D721Med (cell line): ENCODE measurements at regions not wholly inside any gene's neighbourhood (a gene's known extent, or its start where the extent isn't known, plus 50 kb on each side); places are given as distances from the start of the nearest gene placed in this dataset.

Experiments used
- DNase-seq: peaks from one replicate; pipeline ENCODE4 v3.0.0; 2011; ENCODE audit warnings: low spot score; ENCODE audit not compliant: insufficient read length
- FAIRE-seq: peaks from 2 replicates; lab custom pipeline; 2011; peaks lifted over from hg19 to GRCh38; lab: Jason Lieb, UNC
- CTCF ChIP-seq: IDR thresholded peaks from 2 replicates; pipeline ENCODE4 v1.5.1; 2012; ENCODE audit warnings: mild to moderate bottlenecking, control low read depth; ENCODE audit not compliant: insufficient read depth; ENCODE audit errors: missing control alignments

- no peak for DNase-seq
- no peak for TF ChIP-seq CTCF
- no peak for FAIRE-seq
Measured at GRCh38 chr3:180808823-180809575, 103.5 kb upstream of the FXR1 start.

GRCh38 chr3:180820400-180820799 lies 92.1 kb upstream of the FXR1 start:
- TF ChIP-seq CTCF: no peak
- DNase-seq: no peak
- no peak for FAIRE-seq

GRCh38 chr3:180825964-180826363 lies 86.5 kb upstream of the FXR1 start:
- FAIRE-seq (no peak), DNase-seq (no peak)
- TF ChIP-seq CTCF: no peak

- no peak for DNase-seq
- TF ChIP-seq CTCF: no peak
- FAIRE-seq: no peak
Measured at GRCh38 chr3:180827171-180827570, 85.3 kb upstream of the FXR1 start.

- DNase-seq: no peak
- no peak for FAIRE-seq
- TF ChIP-seq CTCF: no peak
Measured at GRCh38 chr3:180828001-180828720, 84.3 kb upstream of the FXR1 start.

- no peak for DNase-seq
- FAIRE-seq: no peak
- TF ChIP-seq CTCF: no peak
Measured at GRCh38 chr3:180828723-180829408, 83.6 kb upstream of the FXR1 start.
